ENCODE measurements at regions not wholly inside any gene's neighbourhood (a gene's known extent, or its start where the extent isn't known, plus 50 kb on each side); places are given as distances from the start of the nearest gene placed in this dataset.

DNA sequence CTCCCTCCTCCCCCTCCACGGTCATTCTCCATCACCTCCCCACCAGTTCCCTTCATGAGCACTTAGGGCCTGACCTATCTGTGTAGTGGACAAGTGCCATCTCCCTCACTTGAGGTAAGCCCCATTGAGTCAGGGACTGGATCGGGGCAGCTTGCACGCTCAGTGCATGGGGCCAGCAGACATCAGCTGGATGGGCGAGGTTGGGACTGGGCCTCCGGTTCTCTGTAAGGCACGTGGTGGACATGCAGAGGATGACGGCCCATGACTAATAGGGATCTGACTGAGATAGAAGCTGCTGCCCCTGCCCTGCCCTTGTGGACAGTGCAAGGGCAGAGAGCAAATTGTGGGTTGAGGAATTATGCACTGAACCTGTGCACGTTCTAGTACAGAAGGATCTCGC lies 120.4 kb upstream of the C1orf174 start:
- TF ChIP-seq, protein P1, sequence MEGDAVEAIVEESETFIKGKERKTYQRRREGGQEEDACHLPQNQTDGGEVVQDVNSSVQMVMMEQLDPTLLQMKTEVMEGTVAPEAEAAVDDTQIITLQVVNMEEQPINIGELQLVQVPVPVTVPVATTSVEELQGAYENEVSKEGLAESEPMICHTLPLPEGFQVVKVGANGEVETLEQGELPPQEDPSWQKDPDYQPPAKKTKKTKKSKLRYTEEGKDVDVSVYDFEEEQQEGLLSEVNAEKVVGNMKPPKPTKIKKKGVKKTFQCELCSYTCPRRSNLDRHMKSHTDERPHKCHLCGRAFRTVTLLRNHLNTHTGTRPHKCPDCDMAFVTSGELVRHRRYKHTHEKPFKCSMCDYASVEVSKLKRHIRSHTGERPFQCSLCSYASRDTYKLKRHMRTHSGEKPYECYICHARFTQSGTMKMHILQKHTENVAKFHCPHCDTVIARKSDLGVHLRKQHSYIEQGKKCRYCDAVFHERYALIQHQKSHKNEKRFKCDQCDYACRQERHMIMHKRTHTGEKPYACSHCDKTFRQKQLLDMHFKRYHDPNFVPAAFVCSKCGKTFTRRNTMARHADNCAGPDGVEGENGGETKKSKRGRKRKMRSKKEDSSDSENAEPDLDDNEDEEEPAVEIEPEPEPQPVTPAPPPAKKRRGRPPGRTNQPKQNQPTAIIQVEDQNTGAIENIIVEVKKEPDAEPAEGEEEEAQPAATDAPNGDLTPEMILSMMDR (IDR thresholded peaks at IDR 0.05) = no peak
- TF ChIP-seq POLR2A (IDR thresholded peaks at IDR 0.05; ENCODE audit: low read depth) (no peak), EP300 (IDR thresholded peaks at IDR 0.05) (no peak), POLR2AphosphoS5 (IDR thresholded peaks at IDR 0.05) (no peak)
